ENCODE measurements at regions not wholly inside any gene's neighbourhood (a gene's known extent, or its start where the extent isn't known, plus 50 kb on each side); places are given as distances from the start of the nearest gene placed in this dataset.

- TF ChIP-seq CTCF (IDR thresholded peaks at IDR 0.05; ENCODE audit: low read depth, low read length) = no peak
- TF ChIP-seq EZH2phosphoT487 (IDR thresholded peaks at IDR 0.05; ENCODE audit: low read depth) = no peak
These were observed 1536.2 kb upstream of the CDH9 start for GRCh38 chr5:28574606-28575005.

Measured in OCI-LY3 (cell line).